GM12892 (cell line): ENCODE measurements at regions not wholly inside any gene's neighbourhood (a gene's known extent, or its start where the extent isn't known, plus 50 kb on each side); places are given as distances from the start of the nearest gene placed in this dataset.

Source experiments
- POLR2A ChIP-seq: IDR thresholded peaks from 2 replicates; pipeline ENCODE4 v1.6.1; 2011; ENCODE audit warnings: low read depth, low read length, control low read depth
- POLR2AphosphoS5 ChIP-seq: IDR thresholded peaks from 2 replicates; pipeline ENCODE4 v1.6.1; 2011; ENCODE audit warnings: low read depth, low read length, control low read depth
- TAF1 ChIP-seq: IDR thresholded peaks from 2 replicates; pipeline ENCODE4 v1.6.1; 2011; ENCODE audit warnings: low read depth, mild to moderate bottlenecking, control low read depth, low read length, borderline replicate concordance

DNA sequence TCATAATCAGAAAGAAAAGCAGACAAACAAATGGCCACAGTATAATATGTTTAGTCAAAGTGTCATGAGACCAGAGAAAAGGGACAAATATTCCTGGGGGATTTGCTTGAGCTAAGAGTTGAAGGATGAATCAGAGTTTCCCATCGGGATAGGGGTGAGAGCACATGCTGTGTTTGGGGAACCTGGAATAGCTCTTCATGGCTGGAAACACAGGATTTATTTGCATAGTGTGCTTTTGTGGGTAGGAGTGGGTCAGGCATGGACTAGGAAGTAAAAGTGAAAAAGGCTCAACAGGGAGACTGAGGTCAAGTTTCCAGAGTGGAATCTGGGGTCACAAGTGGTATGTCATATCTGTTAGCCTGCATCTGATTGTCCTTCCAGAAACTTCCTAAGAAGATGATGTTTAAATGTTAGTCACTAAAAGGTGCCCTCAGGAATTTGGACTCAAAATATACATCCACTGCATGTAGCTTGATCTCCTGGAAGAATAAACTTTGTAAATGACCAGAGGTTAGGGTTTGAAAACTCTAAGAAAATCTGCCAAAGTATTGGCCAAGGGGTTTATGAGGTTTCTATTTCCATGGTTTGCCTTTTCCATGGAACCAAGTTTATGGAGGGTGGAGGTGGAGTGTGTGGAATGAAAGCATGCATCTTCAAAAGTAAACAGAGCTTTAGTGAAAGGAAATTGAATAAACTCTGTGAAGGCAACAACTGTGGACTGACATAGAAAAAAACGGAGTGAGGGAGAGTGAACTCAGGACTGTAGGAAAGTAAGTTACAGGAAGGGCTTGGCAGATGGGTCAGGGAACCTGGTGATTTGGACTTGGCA is 344.6 kb downstream of the C12orf75 start:
- no peak for TF ChIP-seq POLR2A
- TF ChIP-seq TAF1, result no peak
- no peak for TF ChIP-seq POLR2AphosphoS5
